ENCODE measurements at regions not wholly inside any gene's neighbourhood (a gene's known extent, or its start where the extent isn't known, plus 50 kb on each side); places are given as distances from the start of the nearest gene placed in this dataset.
A peak's percentile ranks its signal among the peaks of the same experiment; 100 is the strongest.

- Histone ChIP-seq H3K36me3 (ENCODE audit: control insufficient read depth, insufficient read depth, low read length) (no peaks in the 10 kb centered on the region), H3K4me1 (no peaks in the 10 kb centered on the region), H3K27me3 (replicated peaks; ENCODE audit: control insufficient read depth, insufficient read depth, low read length) (no peaks in the 10 kb centered on the region), H3K4me3 (ENCODE audit: low read depth, low read length) (no peak overlapping the region), H3K9me3 (peaks cover 9% of the 10 kb centered on the region)
- no peak for TF ChIP-seq CTCF (IDR thresholded peaks at IDR 0.05; ENCODE audit: insufficient read depth in 1 of 2, low read depth in 1 of 2, low read length in 1 of 2, severe bottlenecking in 1 of 2, unreplicated experiment in 1 of 2)
- DNase-seq: no peak
- Mint-ChIP-seq H3K4me1 (ENCODE audit: low read depth, unreplicated experiment) (no peaks in the 10 kb centered on the region), H3K36me3 (ENCODE audit: insufficient read depth, unreplicated experiment) (peaks cover 6% of the 10 kb centered on the region), H3K4me3 (ENCODE audit: unreplicated experiment) (no peak overlapping the region), H3K9me3 (ENCODE audit: unreplicated experiment) (peaks cover 11% of the 10 kb centered on the region), H3K27ac (ENCODE audit: unreplicated experiment) (no peak overlapping the region), H3K27me3 (ENCODE audit: insufficient read depth, unreplicated experiment) (no peaks in the 10 kb centered on the region)
- no TSS peak for BruUV-seq (replicated peaks)
- CTCF ChIA-PET: no interaction called here
- POLR2A ChIA-PET: no interaction called here
- intact Hi-C loops (cut with micrococcal nuclease; ENCODE audit: unreplicated experiment): no loop called here
Measured at GRCh38 chr5:58197875-58198274, 262.0 kb downstream of the PLK2 start.

GRCh38 chr5:58191443-58191842, 268.4 kb downstream of the PLK2 start:
- no TSS peak for BruUV-seq (replicated peaks)
- POLR2A ChIA-PET: no interaction called here
- no peaks in the 10 kb centered on the region for H3K27me3 ChIP-seq (replicated peaks; ENCODE audit: control insufficient read depth, insufficient read depth, low read length)
- intact Hi-C loops (cut with micrococcal nuclease; ENCODE audit: unreplicated experiment): no loop called here
- H3K4me1 ChIP-seq: peaks cover 37% of the 10 kb centered on the region
- H3K4me3 ChIP-seq (ENCODE audit: low read depth, low read length): no peak overlapping the region
- Mint-ChIP-seq H3K9me3 (ENCODE audit: unreplicated experiment) (peaks cover 11% of the 10 kb centered on the region), H3K27me3 (ENCODE audit: insufficient read depth, unreplicated experiment) (no peaks in the 10 kb centered on the region), H3K4me3 (ENCODE audit: unreplicated experiment) (no peak overlapping the region), H3K4me1 (ENCODE audit: low read depth, unreplicated experiment) (peaks cover 11% of the 10 kb centered on the region), H3K36me3 (ENCODE audit: insufficient read depth, unreplicated experiment) (peaks cover 6% of the 10 kb centered on the region), H3K27ac (ENCODE audit: unreplicated experiment) (no peak overlapping the region)
- H3K36me3 ChIP-seq (ENCODE audit: control insufficient read depth, insufficient read depth, low read length): no peaks in the 10 kb centered on the region
- no peak for TF ChIP-seq CTCF (IDR thresholded peaks at IDR 0.05; ENCODE audit: insufficient read depth in 1 of 2, low read depth in 1 of 2, low read length in 1 of 2, severe bottlenecking in 1 of 2, unreplicated experiment in 1 of 2)
- peaks cover 6% of the 10 kb centered on the region for H3K9me3 ChIP-seq
- no peak for DNase-seq
- CTCF ChIA-PET: no interaction called here

- DNase-seq: peak; percentile 67 to 76
- ChIA-PET POLR2A (no interaction called here), CTCF (interaction anchor here (0.6 to 1.1 kb wide), 2 partner anchors 101 to 251 kb away, joined by 3 read pairs; no protein-coding TSS in a partner anchor)
- intact Hi-C loops (cut with micrococcal nuclease; ENCODE audit: unreplicated experiment): loop anchor here (1.0 to 2.0 kb wide), 2 partner anchors 47 to 273 kb away; partner anchors contain the start of gene PLK2
- H3K4me1 Mint-ChIP-seq (ENCODE audit: low read depth, unreplicated experiment): peaks cover 11% of the 10 kb centered on the region
- Histone ChIP-seq H3K27me3 (replicated peaks; ENCODE audit: control insufficient read depth, insufficient read depth, low read length) (no peaks in the 10 kb centered on the region), H3K4me3 (ENCODE audit: low read depth, low read length) (no peak overlapping the region), H3K4me1 (peaks cover 40% of the 10 kb centered on the region), H3K36me3 (ENCODE audit: control insufficient read depth, insufficient read depth, low read length) (no peaks in the 10 kb centered on the region), H3K9me3 (0 out of 2 replicates have a peak, but pooled peaks cover 3% of the 10 kb centered on the region)
- H3K36me3 Mint-ChIP-seq (ENCODE audit: insufficient read depth, unreplicated experiment): no peaks in the 10 kb centered on the region
- H3K4me3 Mint-ChIP-seq (ENCODE audit: unreplicated experiment): no peak overlapping the region
- no peak for TF ChIP-seq CTCF (IDR thresholded peaks at IDR 0.05; ENCODE audit: insufficient read depth in 1 of 2, low read depth in 1 of 2, low read length in 1 of 2, severe bottlenecking in 1 of 2, unreplicated experiment in 1 of 2)
- H3K27ac Mint-ChIP-seq (ENCODE audit: unreplicated experiment): peak overlapping the region; percentile 72
- no peaks in the 10 kb centered on the region for H3K27me3 Mint-ChIP-seq (ENCODE audit: insufficient read depth, unreplicated experiment)
- no peaks in the 10 kb centered on the region for H3K9me3 Mint-ChIP-seq (ENCODE audit: unreplicated experiment)
- BruUV-seq (replicated peaks): no TSS peak
Measured at GRCh38 chr5:58188262-58188651, 271.6 kb downstream of the PLK2 start.
